Type B pancreatic cell (in vitro differentiated cells): ENCODE measurements at regions not wholly inside any gene's neighbourhood (a gene's known extent, or its start where the extent isn't known, plus 50 kb on each side); places are given as distances from the start of the nearest gene placed in this dataset.

Experiments
- DNase-seq: peaks from one replicate; pipeline ENCODE4 v3.0.0; 2021; ENCODE audit warnings: mixed read lengths; ENCODE audit not compliant: unreplicated experiment; ENCODE audit errors: extremely low spot score
- H3K27ac Mint-ChIP-seq: 2 replicates; pipeline ENCODE4 v1.8.0; 2021; ENCODE audit warnings: mild to moderate bottlenecking, mixed read lengths
- H3K27me3 Mint-ChIP-seq: 2 replicates; pipeline ENCODE4 v1.8.0; 2021; ENCODE audit warnings: mixed read lengths
- H3K36me3 Mint-ChIP-seq: 2 replicates; pipeline ENCODE4 v1.8.0; 2021; ENCODE audit warnings: mixed read lengths
- H3K4me1 Mint-ChIP-seq: one replicate; pipeline ENCODE4 v1.8.0; 2021; ENCODE audit warnings: mixed read lengths; ENCODE audit not compliant: unreplicated experiment
- H3K4me3 Mint-ChIP-seq: 2 replicates; pipeline ENCODE4 v1.8.0; 2021; ENCODE audit warnings: mild to moderate bottlenecking, mixed read lengths
- H3K9me3 Mint-ChIP-seq: 2 replicates; pipeline ENCODE4 v1.8.0; 2021; ENCODE audit warnings: mixed read lengths
- CTCF ChIP-seq: fragments of 200-600 bp; sonication (generic); conservative IDR thresholded peaks from 2 replicates; pipeline ENCODE4 v1.5.0; 2021; ENCODE audit warnings: antibody characterized with exemption, mild to moderate bottlenecking

- Mint-ChIP-seq H3K27ac (no peak overlapping the region), H3K4me1 (peaks cover 29% of the 10 kb centered on the region), H3K9me3 (no peaks in the 10 kb centered on the region), H3K27me3 (peaks cover 25% of the 10 kb centered on the region), H3K4me3 (no peak overlapping the region), H3K36me3 (no peaks in the 10 kb centered on the region)
- TF ChIP-seq CTCF = no peak
- no peak for DNase-seq
Measured at GRCh38 chr20:40855269-40855668, 166.2 kb upstream of the MAFB start.

DNA sequence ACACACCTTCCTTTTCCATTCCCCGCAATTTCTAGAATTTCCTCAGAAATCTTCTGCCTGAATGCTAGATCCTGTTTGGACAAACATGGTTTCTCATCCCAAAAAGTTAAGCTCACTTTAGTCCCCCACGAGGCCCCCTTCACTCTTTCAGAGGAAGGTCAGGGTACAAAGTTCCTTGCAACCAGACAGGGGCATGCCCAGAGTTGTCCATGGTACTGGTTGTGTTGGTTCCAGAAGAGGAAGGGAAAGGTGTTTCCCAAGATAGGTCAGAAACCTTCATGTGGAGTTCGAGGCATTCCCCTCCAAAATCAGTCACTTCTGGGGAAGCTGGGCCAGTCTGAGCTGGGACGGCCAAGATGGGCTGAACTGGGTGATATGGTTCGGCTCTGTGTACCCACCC lies 167.6 kb upstream of the MAFB start:
- TF ChIP-seq CTCF = no peak
- Mint-ChIP-seq H3K4me1 (peaks cover 28% of the 10 kb centered on the region), H3K9me3 (no peaks in the 10 kb centered on the region), H3K27ac (no peak overlapping the region), H3K36me3 (no peaks in the 10 kb centered on the region), H3K4me3 (no peak overlapping the region), H3K27me3 (peaks cover 25% of the 10 kb centered on the region)
- DNase-seq = no peak

- H3K36me3 Mint-ChIP-seq = no peaks in the 10 kb centered on the region
- H3K4me3 Mint-ChIP-seq = no peak overlapping the region
- no peaks in the 10 kb centered on the region for H3K9me3 Mint-ChIP-seq
- H3K4me1 Mint-ChIP-seq = peaks cover 32% of the 10 kb centered on the region
- no peak for TF ChIP-seq CTCF
- no peak for DNase-seq
- peaks cover 14% of the 10 kb centered on the region for H3K27me3 Mint-ChIP-seq
- H3K27ac Mint-ChIP-seq = no peak overlapping the region
Measured at GRCh38 chr20:40860487-40860902, 168.1 kb upstream of the TOP1 start.

DNA sequence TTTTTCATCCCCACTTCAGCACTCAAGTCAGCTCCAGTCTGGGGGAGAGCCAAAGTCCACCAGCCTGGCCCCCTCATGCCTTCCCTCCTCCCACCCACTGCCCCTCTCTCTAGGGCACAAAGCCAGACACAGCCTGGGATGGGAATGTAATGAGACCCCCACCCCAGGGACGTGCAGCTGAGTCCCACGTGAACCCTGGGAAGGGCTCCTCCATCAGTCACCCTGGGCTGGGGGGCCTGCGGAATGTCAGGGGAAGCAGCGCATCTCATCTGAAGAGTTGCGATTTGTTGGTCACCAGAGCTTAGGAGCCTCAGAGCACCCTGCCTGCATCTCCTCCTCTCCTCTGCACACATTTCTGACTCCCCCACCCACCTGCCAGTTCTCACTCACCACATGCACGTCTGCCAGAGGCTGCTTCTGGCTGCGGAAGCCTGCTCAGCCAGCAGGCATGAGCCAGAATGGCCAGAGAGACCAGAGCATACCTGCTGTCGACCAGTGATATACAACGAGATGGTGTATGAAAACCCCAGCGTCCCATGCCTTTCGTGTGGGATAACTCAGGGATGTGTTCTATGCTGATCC lies 167.1 kb upstream of the TOP1 start:
- Mint-ChIP-seq H3K27ac (no peak overlapping the region), H3K9me3 (peaks cover 3% of the 10 kb centered on the region), H3K4me1 (peaks cover 38% of the 10 kb centered on the region), H3K36me3 (no peaks in the 10 kb centered on the region), H3K27me3 (peaks cover 12% of the 10 kb centered on the region), H3K4me3 (no peak overlapping the region)
- no peak for TF ChIP-seq CTCF
- no peak for DNase-seq

DNA sequence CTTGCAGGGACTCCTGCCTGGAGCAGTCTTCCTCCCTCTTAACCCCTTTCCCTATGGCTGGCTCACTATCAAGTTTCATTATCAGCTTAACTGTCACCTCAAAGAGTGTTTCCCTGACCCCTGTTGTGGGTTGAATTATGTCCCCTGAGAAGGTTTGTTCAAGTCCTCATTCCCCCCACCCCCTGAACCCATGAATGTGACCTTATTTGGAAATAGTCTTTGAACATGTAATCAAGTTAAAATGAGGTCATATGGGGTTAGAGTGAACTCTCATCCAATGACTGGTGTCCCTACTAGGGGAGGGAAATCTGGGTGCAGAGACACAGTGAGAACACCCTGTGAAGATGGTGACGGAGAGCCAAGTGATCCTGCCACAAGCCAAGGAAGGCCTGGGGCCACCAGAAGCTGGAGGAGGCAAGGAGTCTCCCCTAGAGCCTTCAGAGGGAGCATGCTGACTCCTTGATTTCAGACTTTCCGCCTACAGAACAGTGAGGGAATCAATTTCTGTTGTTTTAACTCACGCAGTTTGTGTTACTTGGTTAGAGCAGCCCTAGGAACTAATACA lies 165.2 kb upstream of the TOP1 start:
- no peak for DNase-seq
- peaks cover 10% of the 10 kb centered on the region for H3K27me3 Mint-ChIP-seq
- no peak overlapping the region for H3K4me3 Mint-ChIP-seq
- H3K4me1 Mint-ChIP-seq = peaks cover 30% of the 10 kb centered on the region
- H3K36me3 Mint-ChIP-seq = no peaks in the 10 kb centered on the region
- TF ChIP-seq CTCF = no peak
- H3K27ac Mint-ChIP-seq = no peak overlapping the region
- H3K9me3 Mint-ChIP-seq = peaks cover 3% of the 10 kb centered on the region
